NCI-H2227 (cell line): ENCODE measurements at regions not wholly inside any gene's neighbourhood (a gene's known extent, or its start where the extent isn't known, plus 50 kb on each side); places are given as distances from the start of the nearest gene placed in this dataset.

Experiments
- DNase-seq: peaks from one replicate; lab custom pipeline; 2025; ENCODE audit not compliant: unreplicated experiment; lab: John Stamatoyannopoulos, UW

DNA sequence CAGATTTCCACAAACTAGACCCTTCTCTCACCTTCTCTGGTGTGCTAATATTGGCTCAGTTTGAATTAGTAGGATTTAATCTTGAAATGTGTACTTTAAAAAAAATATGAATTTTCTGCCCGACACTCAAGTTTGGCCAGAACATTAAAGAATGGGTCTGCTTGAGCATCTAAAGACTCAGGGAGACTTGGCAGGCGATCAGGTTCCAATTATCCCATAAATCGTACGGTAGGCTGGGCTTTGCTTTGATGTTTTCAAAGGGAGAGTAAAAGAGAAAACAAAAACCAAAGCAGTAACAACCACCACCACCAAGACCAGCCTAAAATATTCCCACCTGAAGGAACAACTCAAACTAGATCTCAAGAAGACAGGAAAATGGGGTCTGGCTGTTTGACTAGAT lies 230.8 kb downstream of the EBLN2 start:
- DNase-seq, result peak; percentile 15

DNA sequence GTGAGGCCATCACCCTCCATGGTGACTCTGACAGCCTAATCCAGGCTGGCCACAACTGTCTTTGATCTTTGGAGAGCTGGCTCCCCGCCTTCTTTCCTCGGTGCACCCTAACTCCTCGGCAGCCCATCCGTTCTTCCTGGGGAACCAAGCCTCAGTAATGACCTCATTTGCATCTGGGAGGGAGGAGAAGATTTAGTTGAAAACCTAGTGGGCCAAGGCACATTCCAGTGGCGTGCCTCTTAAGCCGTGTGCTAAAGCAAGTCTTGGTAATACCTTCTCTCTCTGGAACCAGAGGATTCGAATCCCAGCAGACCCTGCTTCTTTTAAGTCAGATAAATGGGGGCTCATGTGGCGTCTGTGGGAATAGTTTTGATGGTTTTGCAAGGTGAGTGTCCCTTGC lies 233.1 kb downstream of the EBLN2 start:
- no peak for DNase-seq

DNA sequence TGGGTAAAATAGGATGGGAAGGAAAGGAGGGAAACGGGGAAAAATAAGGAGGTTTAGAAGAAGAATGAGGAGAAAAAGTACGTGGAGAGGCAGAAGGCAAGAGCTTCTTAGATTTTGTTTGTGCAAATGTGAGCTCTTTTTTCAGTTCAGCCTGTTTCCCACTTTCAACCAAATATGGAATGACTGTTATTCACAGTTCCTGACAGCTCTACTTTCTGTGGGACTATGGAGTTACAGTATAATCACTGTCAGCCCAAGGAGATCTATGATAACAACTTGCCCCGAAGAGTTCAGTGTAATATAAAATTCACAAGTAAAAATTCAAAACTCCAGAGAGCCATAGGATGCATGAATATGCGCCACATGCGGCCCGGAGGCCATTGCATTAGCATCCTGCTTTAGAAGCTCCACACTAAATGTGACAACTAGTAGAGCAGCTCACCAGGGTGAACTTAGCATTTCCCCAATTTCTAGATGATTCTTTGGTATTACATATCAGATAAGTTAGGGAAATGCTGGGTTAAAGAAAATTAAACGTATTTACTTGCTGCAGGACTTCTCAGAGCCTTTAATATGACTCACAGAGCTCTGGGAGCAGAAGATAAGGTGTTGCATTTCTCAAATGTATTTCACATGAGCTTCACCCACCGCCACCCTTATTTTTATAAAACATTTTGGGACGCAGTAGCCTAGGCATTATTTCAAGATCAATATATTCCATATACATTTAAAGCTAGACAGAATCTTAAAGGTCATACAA lies 234.6 kb downstream of the EBLN2 start:
- DNase-seq, result no peak

DNA sequence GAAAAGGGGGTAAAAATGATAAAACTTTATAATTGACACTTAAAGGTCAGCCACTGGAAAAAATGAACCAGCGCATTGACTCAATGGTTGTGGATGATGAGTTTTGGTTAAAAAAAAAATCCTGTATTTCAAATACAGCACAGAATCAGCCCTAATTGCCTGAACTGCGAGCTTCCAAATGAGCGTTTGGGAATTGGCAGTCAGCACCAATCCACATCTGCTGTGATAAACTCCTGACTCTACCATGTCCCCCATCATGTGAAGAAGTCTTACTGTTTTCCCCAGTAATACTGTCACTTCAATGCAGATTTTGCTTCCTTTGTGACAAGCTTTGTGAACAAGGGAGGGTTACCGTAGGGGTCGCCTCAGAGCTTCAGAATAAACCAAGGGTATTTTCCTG lies 235.4 kb downstream of the EBLN2 start:
- no peak for DNase-seq

DNA sequence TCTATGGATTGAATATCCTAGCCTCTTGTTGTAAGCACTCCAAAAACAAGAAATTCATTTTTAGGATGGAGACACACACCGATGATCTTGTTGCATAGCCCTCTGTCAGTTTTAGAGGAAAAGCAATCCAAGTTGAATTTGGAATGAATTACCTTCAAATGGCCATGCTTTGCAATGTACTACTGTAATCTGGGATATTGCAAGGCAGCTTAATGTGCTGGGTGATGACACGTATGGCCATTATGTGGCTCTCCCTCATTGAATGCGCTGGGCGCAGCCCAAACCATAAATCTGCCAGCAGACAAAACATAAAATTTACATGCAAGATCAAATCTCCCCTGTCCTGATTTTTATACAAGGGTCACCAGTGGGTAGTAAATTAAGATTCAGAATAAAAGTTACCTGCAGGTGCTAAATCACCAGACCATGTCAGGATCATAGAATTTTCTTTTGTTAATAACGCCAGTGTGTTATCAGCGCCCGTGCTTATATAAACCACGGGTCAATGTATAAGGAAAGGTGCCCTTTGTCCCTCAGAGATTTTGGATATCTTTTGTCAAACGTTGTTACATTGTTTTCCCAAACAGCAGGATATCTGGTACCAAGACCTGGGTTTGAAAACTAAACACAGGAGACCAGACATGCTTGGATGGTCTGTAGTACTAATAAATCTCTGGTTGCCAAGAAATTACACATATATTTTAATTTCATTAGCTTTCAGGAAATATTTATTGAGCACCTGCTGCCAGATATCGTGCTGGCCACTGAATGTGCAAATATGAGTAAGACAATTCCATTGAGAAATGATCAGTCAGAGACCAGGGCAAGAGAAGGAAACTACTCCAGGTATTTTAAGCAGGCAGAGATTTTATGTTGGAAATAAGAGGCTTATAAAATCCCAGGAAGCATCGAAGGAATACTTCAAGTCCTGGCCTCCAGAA lies 237.1 kb downstream of the EBLN2 start:
- DNase-seq, result no peak

DNA sequence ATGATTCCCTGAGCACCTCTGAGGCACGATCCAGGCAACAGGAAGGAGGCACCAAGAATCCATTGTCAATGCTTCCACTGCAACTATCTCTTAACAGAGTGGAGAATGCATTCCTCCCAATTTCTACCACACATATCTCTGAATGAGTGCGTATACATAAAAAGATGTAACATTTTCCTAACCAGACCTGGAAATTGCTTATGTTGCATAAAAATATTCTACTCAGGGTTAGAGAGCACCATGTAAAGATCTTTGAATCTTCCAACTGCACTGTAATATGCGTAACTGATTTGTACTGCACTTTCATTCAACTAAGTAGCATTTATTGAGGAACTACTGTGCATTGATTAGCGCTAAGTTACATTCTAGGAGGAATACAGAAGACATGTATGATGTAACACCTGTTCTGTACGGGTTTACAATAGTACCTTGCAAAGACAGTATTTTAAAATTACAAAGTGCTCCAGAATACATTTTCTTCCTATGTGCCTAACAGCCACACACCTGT lies 237.8 kb downstream of the EBLN2 start:
- DNase-seq, result no peak

DNA sequence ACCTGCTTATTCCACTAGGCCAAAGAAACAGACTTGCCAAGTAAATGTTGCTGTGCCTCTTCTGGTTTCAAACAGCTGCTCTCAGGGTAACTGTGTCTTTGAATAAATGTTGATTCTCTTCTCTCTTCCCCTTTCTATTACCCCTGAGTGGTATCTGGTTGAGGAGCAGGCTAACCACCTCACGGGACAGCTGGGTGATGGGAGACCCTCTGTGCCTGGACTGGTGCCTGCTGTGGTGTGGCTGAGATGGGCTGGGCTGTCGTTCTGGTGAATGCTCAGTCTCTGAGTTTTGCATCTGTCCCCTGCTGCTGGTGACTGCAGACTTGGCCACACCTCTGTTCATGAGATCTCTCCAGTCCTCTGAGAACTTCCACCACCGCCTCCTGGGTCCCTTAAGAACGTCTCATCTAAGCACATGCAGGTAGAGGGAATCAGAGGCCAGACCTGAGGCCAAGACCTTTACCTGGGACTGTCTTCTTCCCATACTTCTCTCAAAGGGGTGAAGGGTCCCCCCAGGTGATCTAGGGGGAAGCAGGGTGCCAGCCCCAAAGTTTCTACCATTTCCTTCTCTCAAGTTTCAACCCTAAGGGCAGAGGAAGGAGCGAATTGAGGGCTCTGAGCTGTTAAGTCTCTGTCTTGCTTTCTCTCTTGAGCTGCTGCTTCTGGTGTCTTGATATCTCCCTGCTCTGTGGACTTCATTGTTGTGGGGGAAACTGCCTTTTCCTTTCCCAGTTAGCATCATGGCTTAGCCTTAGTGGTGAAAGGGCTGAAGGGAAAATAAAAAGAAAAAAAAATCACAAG lies 252.9 kb downstream of the EBLN2 start:
- no peak for DNase-seq

DNA sequence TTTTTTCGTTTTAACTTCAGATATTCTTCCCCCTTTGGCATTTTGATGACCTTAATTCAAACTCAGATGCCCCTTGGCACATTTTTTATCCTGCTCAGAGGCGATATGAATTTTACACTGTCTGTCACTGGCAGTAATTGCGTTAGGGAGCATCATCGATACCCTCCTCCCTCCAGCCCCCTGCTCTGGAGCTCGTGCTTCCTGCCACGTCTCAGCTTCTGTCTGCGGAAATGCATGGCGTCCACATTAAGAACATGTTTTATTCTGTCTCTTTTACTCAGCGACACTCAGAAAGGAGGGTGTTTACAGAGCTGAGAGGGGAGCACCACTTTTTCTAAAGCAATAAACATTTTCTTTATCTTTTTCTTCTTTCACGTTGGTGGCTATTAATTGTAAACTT lies 254.2 kb downstream of the EBLN2 start:
- no peak for DNase-seq

DNA sequence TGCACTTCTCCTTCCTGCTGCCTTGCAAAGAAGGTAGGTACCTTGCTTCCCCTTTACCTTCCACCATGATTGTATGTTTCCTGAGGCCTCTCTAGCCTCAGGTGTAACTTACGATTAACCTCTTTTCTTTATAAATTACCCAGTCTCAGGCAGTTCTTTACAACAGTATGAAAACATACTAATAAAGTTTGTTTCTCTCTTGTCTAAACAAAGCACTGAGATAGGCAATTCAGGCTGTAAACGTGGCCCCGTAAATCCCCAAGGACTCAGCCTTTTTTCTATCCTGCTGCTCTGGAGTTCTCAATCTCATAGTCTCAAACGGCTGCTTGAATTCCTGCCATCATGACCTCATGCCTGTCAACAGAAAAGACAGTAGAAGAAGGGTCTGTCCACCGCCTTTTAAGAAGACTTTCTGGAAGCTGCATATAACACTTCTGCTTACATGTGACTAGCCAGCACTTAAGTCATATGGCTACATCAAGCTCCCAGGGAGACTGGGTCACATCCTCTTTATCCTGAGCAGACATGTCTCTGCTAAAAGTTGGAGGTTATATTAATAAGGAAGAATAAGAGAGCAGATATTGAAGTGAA lies 257.8 kb downstream of the EBLN2 start:
- no peak for DNase-seq

DNA sequence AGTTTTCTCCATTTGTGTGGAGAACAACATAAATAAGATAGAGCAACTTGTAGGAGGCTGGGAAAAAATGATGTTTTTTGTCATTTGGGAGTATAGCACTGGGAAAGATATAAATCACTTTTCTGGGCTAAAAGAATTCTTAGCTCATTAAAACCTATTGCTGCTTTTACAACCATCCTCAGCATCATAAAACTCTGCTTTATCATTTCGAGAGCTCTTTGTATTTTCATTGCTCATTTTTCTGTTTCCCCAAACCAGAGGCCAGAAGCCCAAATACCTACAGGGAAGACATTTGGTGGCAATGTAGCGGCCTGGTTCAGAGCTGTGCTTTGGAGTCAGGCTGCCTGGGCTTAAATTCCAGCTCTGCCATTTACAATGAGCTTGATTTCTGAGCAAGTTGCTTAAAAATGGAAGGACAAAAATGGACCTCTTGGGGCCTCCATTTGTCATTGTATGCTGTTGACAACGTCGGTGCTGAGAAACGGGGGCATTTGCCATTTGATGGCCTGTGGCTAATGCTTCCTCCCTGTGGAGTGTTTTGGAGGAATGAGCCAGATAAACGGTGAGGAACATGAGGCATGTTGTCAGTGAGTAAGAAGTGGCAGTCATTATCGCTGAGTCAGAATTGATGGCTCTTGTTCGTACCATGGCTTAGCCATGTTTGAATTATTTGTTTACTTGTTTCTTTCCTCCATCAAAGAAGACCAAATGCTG lies 260.0 kb downstream of the EBLN2 start:
- no peak for DNase-seq

DNA sequence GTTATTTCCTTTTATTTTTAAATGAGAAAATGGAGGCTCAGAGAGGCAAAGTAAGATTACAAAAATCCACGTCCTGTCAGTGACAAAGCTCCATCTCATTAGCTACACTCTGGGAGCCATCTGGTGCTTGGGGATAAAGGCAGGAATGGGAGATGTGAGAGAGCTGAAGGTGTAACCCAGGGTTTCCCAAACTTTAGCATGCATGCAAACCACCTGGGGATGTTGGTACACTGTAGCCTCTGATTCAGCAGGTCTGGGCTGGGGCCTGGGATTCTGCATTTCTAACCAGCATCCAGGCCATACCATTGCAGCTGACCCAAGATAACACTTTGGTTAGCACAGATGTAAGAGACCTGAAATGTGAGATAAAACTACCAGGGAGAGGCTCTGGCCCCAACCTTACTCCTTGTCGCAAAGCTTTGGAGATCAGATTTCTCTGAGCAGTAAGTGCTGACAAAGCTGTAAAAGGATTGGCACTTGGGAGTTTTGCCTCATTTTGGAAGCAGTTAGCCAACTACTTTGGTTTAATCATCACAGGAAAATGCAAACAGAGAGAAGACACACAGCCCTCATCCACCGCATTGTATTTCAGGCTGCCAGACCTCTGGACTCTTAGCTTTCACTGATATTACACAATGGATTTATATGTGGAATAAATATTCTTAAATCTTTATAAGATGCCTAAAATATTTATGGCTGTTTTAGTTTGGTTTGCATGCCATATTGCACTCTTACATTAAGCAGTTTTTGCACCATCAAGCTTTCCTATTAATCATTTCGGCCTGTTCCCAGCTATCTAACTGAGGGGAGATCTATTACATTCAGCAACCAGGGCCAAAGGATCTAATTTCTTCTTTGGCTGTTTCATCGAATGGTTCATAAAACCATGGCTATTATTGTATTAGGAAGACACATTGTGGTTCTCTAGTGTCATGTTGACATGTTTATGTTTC lies 263.0 kb downstream of the EBLN2 start:
- DNase-seq, result no peak

DNA sequence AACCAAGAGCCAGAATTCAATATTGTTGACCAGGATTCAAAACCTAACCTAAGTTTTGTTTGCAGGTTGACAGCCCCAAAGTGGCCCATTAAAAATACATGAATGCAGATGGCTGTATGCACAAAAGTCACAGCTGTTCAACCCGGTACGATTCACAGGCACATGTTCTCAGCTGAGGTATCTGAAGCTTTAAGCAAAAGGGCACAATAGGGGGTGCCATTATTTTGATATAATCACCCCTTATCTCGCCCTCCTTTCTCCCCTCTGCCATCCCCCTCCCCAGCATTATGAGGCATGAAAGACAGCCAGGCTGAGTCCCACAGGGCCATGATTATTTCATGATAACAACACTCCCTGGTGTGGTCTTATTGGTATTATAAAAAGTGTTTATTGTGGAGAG lies 264.9 kb downstream of the EBLN2 start:
- DNase-seq, result peak; percentile 7

DNA sequence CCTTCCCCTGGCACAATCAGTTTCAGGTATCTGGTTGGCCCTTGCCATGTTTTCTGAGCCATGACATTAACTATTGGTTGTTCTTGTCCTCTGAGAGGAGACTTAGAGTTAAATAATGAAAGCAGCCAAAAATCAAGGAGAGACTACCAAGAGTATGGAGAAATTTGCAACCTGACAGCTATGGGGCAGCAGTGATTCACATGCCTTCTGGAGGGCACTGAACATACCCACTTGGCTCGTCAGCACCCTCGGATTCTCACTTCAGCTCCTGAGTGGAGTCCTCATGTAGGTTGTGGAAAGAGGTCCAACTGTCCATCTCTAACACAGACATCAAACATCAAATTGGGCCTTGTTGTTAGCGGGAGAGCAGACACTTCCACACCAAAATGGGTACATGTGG lies 265.6 kb downstream of the EBLN2 start:
- no peak for DNase-seq
